Gastrocnemius medialis (tissue), 4 donors: ENCODE measurements at regions not wholly inside any gene's neighbourhood (a gene's known extent, or its start where the extent isn't known, plus 50 kb on each side); places are given as distances from the start of the nearest gene placed in this dataset.

Experiments used
- ATAC-seq, 2 donors: fragments of 150-250 bp; one replicate each; pipeline ENCODE4 v1.9.1; 2016
- DNase-seq, 2 donors: peaks; one replicate each; pipeline ENCODE4 v3.0.0-alpha.2; 2019
- H3K27ac ChIP-seq, 4 donors: fragments of 200-600 bp; sonication (generic); 1 replicate in 1 of 4; 2 replicates in 3 of 4; pipeline ENCODE4 v1.5.1; 2016 to 2018; ENCODE audit warnings: mild to moderate bottlenecking in 2 of 4, moderate library complexity in 1 of 4
- H3K27me3 ChIP-seq, 3 donors: fragments of 200-600 bp; sonication (generic) in 2 of 3; 1 replicate in 1 of 3; 2 replicates in 2 of 3; pipeline versions ENCODE4 v1.5.1 to v1.6.0; 2016 to 2019; ENCODE audit warnings: mild to moderate bottlenecking in 1 of 3, moderate library complexity in 1 of 3
- H3K36me3 ChIP-seq, 2 donors: fragments of 200-600 bp; sonication (generic) in 1 of 2; one replicate each; pipeline ENCODE4 v1.5.1; 2017 to 2018
- H3K4me1 ChIP-seq, 2 donors: fragments of 200-600 bp; sonication (generic) in 1 of 2; one replicate each; pipeline ENCODE4 v1.5.1; 2016 to 2017; ENCODE audit warnings: mild to moderate bottlenecking in 2 of 2
- H3K4me3 ChIP-seq, 4 donors: fragments of 200-600 bp; sonication (generic) in 3 of 4; 1 replicate in 1 of 4; 2 replicates in 3 of 4; pipeline ENCODE4 v1.5.1; 2016 to 2019; ENCODE audit warnings: mild to moderate bottlenecking in 2 of 4
- H3K9me3 ChIP-seq, 3 donors: fragments of 200-600 bp; sonication (generic) in 2 of 3; 1 replicate in 1 of 3; 2 replicates in 2 of 3; pipeline ENCODE4 v1.5.1; 2016 to 2019
- CTCF ChIP-seq, 5 experiments: fragments of 450-650 bp in 3 of 5; fragments of 200-600 bp in 2 of 5; sonication (generic) in 2 of 5; IDR thresholded peaks in 4 of 5; conservative IDR thresholded peaks in 1 of 5; 1 replicate in 4 of 5; 2 replicates in 1 of 5; pipeline ENCODE4 v1.5.1; 2016 to 2019; ENCODE audit warnings: antibody characterized with exemption in 5 of 5, mild to moderate bottlenecking in 3 of 5, moderate library complexity in 3 of 5
- POLR2A ChIP-seq, 2 donors: fragments of 450-650 bp; IDR thresholded peaks; one replicate each; pipeline ENCODE4 v1.6.1; 2017; ENCODE audit warnings: antibody characterized with exemption in 2 of 2, mild to moderate bottlenecking in 2 of 2, moderate library complexity in 2 of 2
- in situ Hi-C, 4 donors: fragments of 200-750 bp; cut with MboI; loops; one replicate each; pipeline versions ENCODE4 v1.15.0 to v1.8.0; 2017; ENCODE audit warnings: low sequenced_read_pairs in 4 of 4
- intact Hi-C: fragments of 100-400 bp; cut with DNase I; formaldehyde crosslinking; loops from one replicate; pipeline ENCODE4 v1.15.1; 2023; ENCODE audit warnings: low total_unique reads

- no peak for TF ChIP-seq CTCF (IDR thresholded peaks at IDR 0.05 in 4 of 5, conservative IDR thresholded peaks at IDR 0.05 in 1 of 5)
- no peak for TF ChIP-seq POLR2A (IDR thresholded peaks at IDR 0.05)
- DNase-seq (no peak), ATAC-seq (no peak)
- Histone ChIP-seq H3K36me3 (no peaks in the 10 kb centered on the region), H3K27me3 (no peaks in the 10 kb centered on the region), H3K9me3 (no peaks in the 10 kb centered on the region), H3K4me3 (no peak overlapping the region), H3K4me1 (no peaks in the 10 kb centered on the region), H3K27ac (no peak overlapping the region)
- intact Hi-C loops (no loop called here), in situ Hi-C loops (no loop called here)
These were observed 1296.6 kb downstream of the EPHA7 start for GRCh38 chr6:92122746-92123145.

- Histone ChIP-seq H3K4me1 (no peaks in the 10 kb centered on the region), H3K27ac (no peak overlapping the region), H3K27me3 (no peaks in the 10 kb centered on the region), H3K4me3 (no peak overlapping the region), H3K36me3 (no peaks in the 10 kb centered on the region), H3K9me3 (no peaks in the 10 kb centered on the region)
- in situ Hi-C loops, result no loop called here
- intact Hi-C loops, result no loop called here
- no peak for ATAC-seq
- DNase-seq, result no peak
- TF ChIP-seq CTCF (IDR thresholded peaks at IDR 0.05 in 4 of 5, conservative IDR thresholded peaks at IDR 0.05 in 1 of 5) (no peak), POLR2A (IDR thresholded peaks at IDR 0.05) (no peak)
These were observed 1298.1 kb downstream of the EPHA7 start for GRCh38 chr6:92121228-92121627.

GRCh38 chr6:92117800-92118199 lies 1301.6 kb downstream of the EPHA7 start:
- intact Hi-C loops (no loop called here), in situ Hi-C loops (no loop called here)
- ATAC-seq (no peak), DNase-seq (no peak)
- TF ChIP-seq CTCF (IDR thresholded peaks at IDR 0.05 in 4 of 5, conservative IDR thresholded peaks at IDR 0.05 in 1 of 5), result no peak
- TF ChIP-seq POLR2A (IDR thresholded peaks at IDR 0.05), result no peak
- Histone ChIP-seq H3K4me3 (no peak overlapping the region), H3K4me1 (no peaks in the 10 kb centered on the region), H3K9me3 (no peaks in the 10 kb centered on the region), H3K27ac (no peak overlapping the region), H3K27me3 (no peaks in the 10 kb centered on the region), H3K36me3 (no peaks in the 10 kb centered on the region)

- in situ Hi-C loops (no loop called here), intact Hi-C loops (no loop called here)
- no peaks in the 10 kb centered on the region for H3K9me3 ChIP-seq
- no peaks in the 10 kb centered on the region for H3K36me3 ChIP-seq
- H3K27ac ChIP-seq, result no peak overlapping the region
- no peaks in the 10 kb centered on the region for H3K4me1 ChIP-seq
- no peak for TF ChIP-seq POLR2A (IDR thresholded peaks at IDR 0.05)
- no peak for TF ChIP-seq CTCF (IDR thresholded peaks at IDR 0.05 in 4 of 5, conservative IDR thresholded peaks at IDR 0.05 in 1 of 5)
- DNase-seq (peak; percentile 7 to 23), ATAC-seq (peak in 1 of 2 donors; percentile 50)
- H3K27me3 ChIP-seq, result no peaks in the 10 kb centered on the region
- no peak overlapping the region for H3K4me3 ChIP-seq
These were observed 1304.6 kb downstream of the EPHA7 start for GRCh38 chr6:92114797-92115196.

GRCh38 chr6:92114091-92114675 lies 1305.2 kb downstream of the EPHA7 start:
- intact Hi-C loops, result no loop called here
- Histone ChIP-seq H3K27me3 (no peaks in the 10 kb centered on the region), H3K9me3 (no peaks in the 10 kb centered on the region), H3K36me3 (no peaks in the 10 kb centered on the region), H3K4me1 (no peaks in the 10 kb centered on the region), H3K4me3 (no peak overlapping the region), H3K27ac (no peak overlapping the region)
- DNase-seq (no peak), ATAC-seq (no peak)
- in situ Hi-C loops, result no loop called here
- TF ChIP-seq POLR2A (IDR thresholded peaks at IDR 0.05), result no peak
- no peak for TF ChIP-seq CTCF (IDR thresholded peaks at IDR 0.05 in 4 of 5, conservative IDR thresholded peaks at IDR 0.05 in 1 of 5)
